OCI-LY1 (cell line): ENCODE measurements at regions not wholly inside any gene's neighbourhood (a gene's known extent, or its start where the extent isn't known, plus 50 kb on each side); places are given as distances from the start of the nearest gene placed in this dataset.

Experiments
- H2AFZ ChIP-seq: fragments of 200-600 bp; sonication (generic), shearing (Covaris generic); 2 replicates; pipeline ENCODE4 v1.6.0; 2014; ENCODE audit warnings: antibody characterized with exemption, mild to moderate bottlenecking, low read length
- H3F3A ChIP-seq: fragments of 200-600 bp; sonication (generic), shearing (Covaris generic); 2 replicates; pipeline ENCODE4 v1.6.0; 2014; ENCODE audit warnings: mild to moderate bottlenecking, antibody characterized with exemption, low read length, moderate library complexity; ENCODE audit not compliant: insufficient read depth
- H3K27ac ChIP-seq: fragments of 200-600 bp; sonication (generic); 2 replicates; pipeline ENCODE4 v1.5.1; 2014; ENCODE audit warnings: low read length, mixed run types, mild to moderate bottlenecking, low read depth; ENCODE audit not compliant: poor library complexity, severe bottlenecking
- H3K27me3 ChIP-seq: fragments of 200-600 bp; sonication (generic); 2 replicates; pipeline ENCODE4 v1.6.0; 2014; ENCODE audit warnings: antibody characterized with exemption, mild to moderate bottlenecking, low read length, moderate library complexity; ENCODE audit not compliant: insufficient read depth
- H3K36me3 ChIP-seq: fragments of 200-600 bp; sonication (generic); 2 replicates; pipeline ENCODE4 v1.6.1; 2014; ENCODE audit warnings: mild to moderate bottlenecking, antibody characterized with exemption, low read length, moderate library complexity, mixed read lengths; ENCODE audit not compliant: insufficient read depth
- H3K4me1 ChIP-seq: fragments of 200-600 bp; sonication (generic); 2 replicates; pipeline ENCODE4 v1.5.1; 2014; ENCODE audit warnings: mild to moderate bottlenecking, low read length, moderate library complexity; ENCODE audit not compliant: insufficient read depth, severe bottlenecking
- H3K4me2 ChIP-seq: fragments of 200-600 bp; sonication (generic), shearing (Covaris generic); 2 replicates; pipeline ENCODE4 v1.6.1; 2014; ENCODE audit warnings: low read length
- H3K4me3 ChIP-seq: fragments of 200-600 bp; sonication (generic); 2 replicates; pipeline ENCODE4 v1.5.1; 2014; ENCODE audit warnings: low read length, low read depth, mild to moderate bottlenecking, mixed read lengths; ENCODE audit not compliant: poor library complexity, severe bottlenecking
- H3K79me2 ChIP-seq: fragments of 200-600 bp; shearing (Covaris generic); 2 replicates; pipeline ENCODE4 v1.6.1; 2016; ENCODE audit warnings: mixed run types, low read length, mixed read lengths; ENCODE audit not compliant: insufficient read depth
- H3K9ac ChIP-seq: fragments of 200-600 bp; sonication (generic), shearing (Covaris generic); 2 replicates; pipeline ENCODE4 v1.6.1; 2014; ENCODE audit warnings: mild to moderate bottlenecking, low read length, mixed read lengths
- H3K9me2 ChIP-seq: fragments of 200-600 bp; sonication (generic), shearing (Covaris generic); 2 replicates; pipeline ENCODE4 v1.6.1; 2014; ENCODE audit warnings: low read depth, mild to moderate bottlenecking, low read length, mixed read lengths
- H3K9me3 ChIP-seq: fragments of 200-600 bp; shearing (Covaris generic); 2 replicates; pipeline ENCODE4 v1.6.1; 2014; ENCODE audit warnings: low read length, mixed read lengths
- H4K20me1 ChIP-seq: fragments of 200-600 bp; sonication (generic), shearing (Covaris generic); 2 replicates; pipeline ENCODE4 v1.6.0; 2016; ENCODE audit warnings: mild to moderate bottlenecking, low read length; ENCODE audit not compliant: insufficient read depth
- EZH2 ChIP-seq: fragments of 200-600 bp; sonication (generic), shearing (Covaris generic); IDR thresholded peaks from 2 replicates; pipeline ENCODE4 v1.8.0; 2017; ENCODE audit warnings: borderline replicate concordance, mixed run types, mild to moderate bottlenecking, antibody characterized with exemption, low read length, moderate library complexity, mixed read lengths
- TF ChIP-seq, protein P1 (sequence below): fragments of 200-600 bp; sonication (generic), shearing (Covaris generic); IDR thresholded peaks from 2 replicates; pipeline ENCODE4 v1.5.1; 2017; ENCODE audit warnings: mild to moderate bottlenecking, antibody characterized with exemption, low read length, moderate library complexity, mixed read lengths

DNA sequence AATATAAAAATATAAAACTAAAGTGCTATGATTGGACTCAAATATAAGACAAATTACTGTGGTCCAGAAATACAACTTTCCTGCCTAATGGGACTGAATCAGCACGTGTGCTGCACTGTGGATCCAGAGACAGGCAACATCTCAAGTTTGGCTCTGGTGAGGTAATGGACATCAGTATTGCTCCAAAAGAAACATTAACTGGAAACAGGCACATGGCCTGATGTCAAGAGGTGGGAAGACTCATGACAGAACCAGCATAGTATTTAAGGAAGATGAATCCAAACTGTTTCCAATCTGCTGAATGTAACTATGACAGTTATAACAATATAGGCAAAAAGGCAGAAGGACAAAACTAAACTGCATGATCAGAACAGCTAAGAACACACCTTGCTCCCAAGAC lies 354.6 kb downstream of the FSIP2 start:
- no peak overlapping the region for H3K27ac ChIP-seq
- H2AFZ ChIP-seq = no peak overlapping the region
- no peak for TF ChIP-seq EZH2
- TF ChIP-seq, protein P1, sequence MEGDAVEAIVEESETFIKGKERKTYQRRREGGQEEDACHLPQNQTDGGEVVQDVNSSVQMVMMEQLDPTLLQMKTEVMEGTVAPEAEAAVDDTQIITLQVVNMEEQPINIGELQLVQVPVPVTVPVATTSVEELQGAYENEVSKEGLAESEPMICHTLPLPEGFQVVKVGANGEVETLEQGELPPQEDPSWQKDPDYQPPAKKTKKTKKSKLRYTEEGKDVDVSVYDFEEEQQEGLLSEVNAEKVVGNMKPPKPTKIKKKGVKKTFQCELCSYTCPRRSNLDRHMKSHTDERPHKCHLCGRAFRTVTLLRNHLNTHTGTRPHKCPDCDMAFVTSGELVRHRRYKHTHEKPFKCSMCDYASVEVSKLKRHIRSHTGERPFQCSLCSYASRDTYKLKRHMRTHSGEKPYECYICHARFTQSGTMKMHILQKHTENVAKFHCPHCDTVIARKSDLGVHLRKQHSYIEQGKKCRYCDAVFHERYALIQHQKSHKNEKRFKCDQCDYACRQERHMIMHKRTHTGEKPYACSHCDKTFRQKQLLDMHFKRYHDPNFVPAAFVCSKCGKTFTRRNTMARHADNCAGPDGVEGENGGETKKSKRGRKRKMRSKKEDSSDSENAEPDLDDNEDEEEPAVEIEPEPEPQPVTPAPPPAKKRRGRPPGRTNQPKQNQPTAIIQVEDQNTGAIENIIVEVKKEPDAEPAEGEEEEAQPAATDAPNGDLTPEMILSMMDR = no peak
- H3K79me2 ChIP-seq = no peaks in the 10 kb centered on the region
- H3K9ac ChIP-seq = no peak overlapping the region
- no peaks in the 10 kb centered on the region for H3K9me3 ChIP-seq
- H3K4me3 ChIP-seq = no peak overlapping the region
- H3K9me2 ChIP-seq = no peaks in the 10 kb centered on the region
- H3F3A ChIP-seq = no peaks in the 10 kb centered on the region
- H3K4me2 ChIP-seq = no peak overlapping the region
- no peaks in the 10 kb centered on the region for H3K4me1 ChIP-seq
- no peaks in the 10 kb centered on the region for H3K36me3 ChIP-seq
- no peaks in the 10 kb centered on the region for H4K20me1 ChIP-seq
- H3K27me3 ChIP-seq = no peaks in the 10 kb centered on the region

DNA sequence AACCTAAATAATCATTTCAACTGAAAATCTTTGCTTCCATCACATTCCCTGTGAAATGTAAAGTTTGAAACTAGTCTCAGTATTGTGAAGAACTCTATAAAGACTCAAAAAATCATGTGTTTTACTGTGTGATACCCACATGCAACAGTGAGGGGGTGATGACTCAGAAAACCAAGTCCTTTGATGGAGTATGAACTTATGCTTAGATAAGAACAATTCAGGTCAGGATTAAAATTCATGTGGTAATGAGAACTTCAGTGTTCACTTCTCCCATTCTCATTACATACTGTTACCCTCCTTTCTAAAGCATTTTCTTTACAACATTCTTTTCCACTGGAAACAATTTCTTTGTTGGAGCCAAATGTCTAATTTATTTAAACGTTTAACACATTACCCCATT lies 360.2 kb downstream of the FSIP2 start:
- Histone ChIP-seq H3K9me3 (no peaks in the 10 kb centered on the region), H3K4me3 (no peak overlapping the region), H3K4me1 (no peaks in the 10 kb centered on the region), H3K9ac (no peak overlapping the region), H3K9me2 (no peaks in the 10 kb centered on the region), H2AFZ (no peak overlapping the region), H3F3A (no peaks in the 10 kb centered on the region), H3K36me3 (no peaks in the 10 kb centered on the region), H3K27me3 (no peaks in the 10 kb centered on the region), H3K27ac (no peak overlapping the region), H3K79me2 (no peaks in the 10 kb centered on the region), H4K20me1 (no peaks in the 10 kb centered on the region), H3K4me2 (no peak overlapping the region)
- TF ChIP-seq EZH2 = no peak
- TF ChIP-seq, protein P1 = no peak

DNA sequence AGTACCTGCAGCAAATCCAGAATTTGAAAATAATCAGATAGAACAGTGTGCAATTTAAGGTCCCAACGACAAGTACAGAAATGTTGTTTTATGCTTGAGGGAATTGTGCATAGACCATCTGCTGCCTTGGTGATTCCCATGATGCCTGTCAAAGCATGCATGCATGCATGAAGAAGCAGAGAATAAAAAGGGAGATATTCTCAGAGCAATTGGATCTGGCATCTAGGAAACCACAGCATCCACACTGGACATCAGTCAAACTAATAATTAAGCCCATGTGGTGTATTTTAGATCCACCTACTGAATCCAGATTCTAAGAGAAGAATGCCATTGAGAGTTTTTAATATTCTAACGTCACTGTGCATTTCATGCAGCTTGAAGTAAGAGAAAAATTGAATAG lies 361.2 kb downstream of the FSIP2 start:
- no peaks in the 10 kb centered on the region for H3K27me3 ChIP-seq
- H4K20me1 ChIP-seq = no peaks in the 10 kb centered on the region
- H3K4me1 ChIP-seq = no peaks in the 10 kb centered on the region
- no peaks in the 10 kb centered on the region for H3K9me3 ChIP-seq
- no peak overlapping the region for H3K9ac ChIP-seq
- H3F3A ChIP-seq = no peaks in the 10 kb centered on the region
- H3K36me3 ChIP-seq = no peaks in the 10 kb centered on the region
- TF ChIP-seq, protein P1 = no peak
- TF ChIP-seq EZH2 = no peak
- H3K9me2 ChIP-seq = no peaks in the 10 kb centered on the region
- H3K79me2 ChIP-seq = no peaks in the 10 kb centered on the region
- no peak overlapping the region for H3K27ac ChIP-seq
- no peak overlapping the region for H2AFZ ChIP-seq
- H3K4me2 ChIP-seq = no peak overlapping the region
- H3K4me3 ChIP-seq = no peak overlapping the region
